Neural cell (in vitro differentiated cells): ENCODE measurements at regions not wholly inside any gene's neighbourhood (a gene's known extent, or its start where the extent isn't known, plus 50 kb on each side); places are given as distances from the start of the nearest gene placed in this dataset.

Source experiments
- CTCF ChIP-seq: fragments of 450-650 bp; IDR thresholded peaks from 2 replicates; pipeline ENCODE4 v1.5.1; 2014; ENCODE audit warnings: antibody characterized with exemption, mild to moderate bottlenecking, moderate library complexity; ENCODE audit not compliant: poor library complexity, severe bottlenecking
- EP300 ChIP-seq: fragments of 450-650 bp; conservative IDR thresholded peaks from 2 replicates; pipeline ENCODE4 v1.6.1; 2014; ENCODE audit warnings: antibody characterized with exemption, mild to moderate bottlenecking, moderate library complexity; ENCODE audit not compliant: poor library complexity, severe bottlenecking
- POLR2AphosphoS5 ChIP-seq: IDR thresholded peaks from 2 replicates; pipeline ENCODE4 v1.6.1; 2012
- RAD21 ChIP-seq: fragments of 450-650 bp; conservative IDR thresholded peaks from 2 replicates; pipeline ENCODE4 v1.6.1; 2014; ENCODE audit warnings: antibody characterized with exemption, mild to moderate bottlenecking, moderate library complexity
- REST ChIP-seq: IDR thresholded peaks from 2 replicates; pipeline ENCODE4 v1.6.1; 2012; ENCODE audit warnings: borderline replicate concordance
- SMC3 ChIP-seq: fragments of 450-650 bp; conservative IDR thresholded peaks from 2 replicates; pipeline ENCODE4 v1.6.1; 2014; ENCODE audit warnings: antibody characterized with exemption, mild to moderate bottlenecking, moderate library complexity; ENCODE audit not compliant: poor library complexity

- TF ChIP-seq POLR2AphosphoS5 (no peak), EP300 (no peak), SMC3 (no peak), REST (no peak), RAD21 (no peak), CTCF (no peak)
Measured at GRCh38 chr3:107085261-107085660, 292.0 kb upstream of the CCDC54 start.
